WI38 (cell line): ENCODE measurements at regions not wholly inside any gene's neighbourhood (a gene's known extent, or its start where the extent isn't known, plus 50 kb on each side); places are given as distances from the start of the nearest gene placed in this dataset.

Experiments
- H3K4me3 ChIP-seq: 2 replicates; pipeline ENCODE4 v1.5.1; 2011; ENCODE audit warnings: low read depth, mild to moderate bottlenecking, control low read depth, low read length
- TF ChIP-seq, protein P1 (sequence below): IDR thresholded peaks from 2 replicates; pipeline ENCODE4 v1.5.1; 2012; ENCODE audit warnings: low read depth, mild to moderate bottlenecking, control low read depth, low read length

DNA sequence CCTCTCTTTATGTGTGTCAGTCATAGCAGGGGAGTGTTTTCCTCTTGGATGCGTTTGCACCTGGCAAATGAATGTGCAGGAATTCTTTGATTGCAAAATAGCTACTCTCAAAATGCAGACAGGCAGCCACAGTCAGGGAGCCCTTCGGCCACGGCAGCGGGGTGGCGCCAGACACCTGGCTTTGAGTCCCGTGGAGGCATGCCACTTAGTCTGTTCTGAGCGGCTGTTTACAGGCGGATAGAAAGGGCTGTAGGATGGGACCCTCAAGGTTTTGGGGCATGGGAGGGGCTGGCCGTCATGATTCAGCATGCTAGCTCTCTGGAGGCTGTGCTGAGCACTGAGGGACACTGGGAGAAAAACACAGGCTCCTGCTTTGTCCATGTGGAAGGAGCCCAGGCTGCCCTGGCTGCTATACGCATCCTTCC, 117.1 kb downstream of the SLC25A47 start:
- TF ChIP-seq, protein P1, sequence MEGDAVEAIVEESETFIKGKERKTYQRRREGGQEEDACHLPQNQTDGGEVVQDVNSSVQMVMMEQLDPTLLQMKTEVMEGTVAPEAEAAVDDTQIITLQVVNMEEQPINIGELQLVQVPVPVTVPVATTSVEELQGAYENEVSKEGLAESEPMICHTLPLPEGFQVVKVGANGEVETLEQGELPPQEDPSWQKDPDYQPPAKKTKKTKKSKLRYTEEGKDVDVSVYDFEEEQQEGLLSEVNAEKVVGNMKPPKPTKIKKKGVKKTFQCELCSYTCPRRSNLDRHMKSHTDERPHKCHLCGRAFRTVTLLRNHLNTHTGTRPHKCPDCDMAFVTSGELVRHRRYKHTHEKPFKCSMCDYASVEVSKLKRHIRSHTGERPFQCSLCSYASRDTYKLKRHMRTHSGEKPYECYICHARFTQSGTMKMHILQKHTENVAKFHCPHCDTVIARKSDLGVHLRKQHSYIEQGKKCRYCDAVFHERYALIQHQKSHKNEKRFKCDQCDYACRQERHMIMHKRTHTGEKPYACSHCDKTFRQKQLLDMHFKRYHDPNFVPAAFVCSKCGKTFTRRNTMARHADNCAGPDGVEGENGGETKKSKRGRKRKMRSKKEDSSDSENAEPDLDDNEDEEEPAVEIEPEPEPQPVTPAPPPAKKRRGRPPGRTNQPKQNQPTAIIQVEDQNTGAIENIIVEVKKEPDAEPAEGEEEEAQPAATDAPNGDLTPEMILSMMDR: no peak
- H3K4me3 ChIP-seq: no peak overlapping the region

DNA sequence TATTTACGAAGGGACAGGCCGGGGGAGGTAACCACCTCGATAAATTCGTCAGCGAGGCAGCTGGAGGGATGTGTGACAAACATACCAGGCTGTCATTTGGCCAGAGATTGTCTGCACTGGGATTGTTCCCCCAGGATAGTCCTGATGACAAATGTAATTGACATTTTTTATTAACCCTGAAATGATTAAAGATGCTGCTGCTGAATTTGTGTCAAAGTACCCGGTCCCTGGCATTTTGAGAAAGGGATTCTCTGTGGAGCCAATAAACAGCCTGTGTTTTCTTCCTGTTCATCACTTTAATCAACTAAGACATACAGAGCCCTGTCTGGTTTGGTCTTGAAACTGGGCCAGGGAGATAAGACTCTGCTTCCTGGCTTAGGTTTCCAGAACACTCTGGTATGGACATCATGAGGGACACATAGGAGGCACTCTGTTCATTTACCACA, 117.6 kb downstream of the SLC25A47 start:
- TF ChIP-seq, protein P1: no peak
- H3K4me3 ChIP-seq: no peak overlapping the region

DNA sequence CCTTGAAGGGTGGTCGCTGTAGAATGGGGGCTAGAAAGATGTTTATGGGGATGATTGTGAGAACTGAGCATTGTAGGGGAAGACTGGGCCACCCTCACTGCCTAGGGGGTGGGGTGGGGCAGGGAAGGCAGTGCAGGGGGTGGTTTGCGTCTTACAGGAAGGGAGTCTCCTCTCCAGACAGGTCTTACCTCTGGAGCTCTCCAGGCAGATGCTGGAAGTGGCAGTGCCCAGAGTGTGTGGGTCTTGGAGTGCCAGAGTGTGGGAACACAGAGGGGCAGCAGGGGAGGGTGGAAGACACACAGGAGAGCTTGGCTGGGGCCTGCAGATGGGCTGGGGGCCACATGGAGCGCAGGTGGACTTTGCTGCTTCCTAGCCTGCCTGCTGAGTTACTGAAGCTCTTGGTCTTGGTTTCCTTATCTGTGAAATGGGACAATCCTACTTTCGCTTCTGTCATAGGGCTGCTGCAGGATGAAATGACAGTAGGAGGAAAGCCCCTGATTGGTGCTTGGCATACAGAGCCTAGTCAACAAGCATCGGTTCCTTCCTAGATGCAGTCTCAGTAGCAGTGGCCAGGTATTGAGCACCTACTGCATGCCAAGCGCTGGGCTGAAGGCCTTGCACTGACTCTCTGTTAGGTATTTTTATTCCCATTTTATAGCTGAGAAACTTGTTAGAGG, 118.3 kb downstream of the SLC25A47 start:
- TF ChIP-seq, protein P1: no peak
- H3K4me3 ChIP-seq: no peak overlapping the region

DNA sequence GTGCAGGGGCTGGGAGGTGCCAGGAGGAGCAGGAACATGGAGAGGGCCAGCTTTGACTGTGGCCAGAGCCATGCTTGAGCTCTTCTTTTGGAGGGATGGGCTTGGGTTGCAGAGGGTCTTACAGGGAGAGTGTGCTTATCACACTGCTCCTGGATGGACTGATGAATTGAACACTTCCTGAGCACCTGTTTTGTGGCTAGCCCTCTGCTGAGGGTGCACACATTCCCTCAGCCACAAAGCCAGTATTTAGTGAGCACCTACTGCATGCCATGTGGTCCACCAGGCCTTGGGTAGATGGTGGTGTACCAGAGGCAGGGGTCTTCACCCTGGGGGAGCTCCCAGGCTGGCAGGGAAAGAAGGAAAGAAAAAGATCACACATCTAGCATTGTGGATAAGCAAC, 118.9 kb downstream of the SLC25A47 start:
- H3K4me3 ChIP-seq: no peak overlapping the region
- TF ChIP-seq, protein P1: no peak

DNA sequence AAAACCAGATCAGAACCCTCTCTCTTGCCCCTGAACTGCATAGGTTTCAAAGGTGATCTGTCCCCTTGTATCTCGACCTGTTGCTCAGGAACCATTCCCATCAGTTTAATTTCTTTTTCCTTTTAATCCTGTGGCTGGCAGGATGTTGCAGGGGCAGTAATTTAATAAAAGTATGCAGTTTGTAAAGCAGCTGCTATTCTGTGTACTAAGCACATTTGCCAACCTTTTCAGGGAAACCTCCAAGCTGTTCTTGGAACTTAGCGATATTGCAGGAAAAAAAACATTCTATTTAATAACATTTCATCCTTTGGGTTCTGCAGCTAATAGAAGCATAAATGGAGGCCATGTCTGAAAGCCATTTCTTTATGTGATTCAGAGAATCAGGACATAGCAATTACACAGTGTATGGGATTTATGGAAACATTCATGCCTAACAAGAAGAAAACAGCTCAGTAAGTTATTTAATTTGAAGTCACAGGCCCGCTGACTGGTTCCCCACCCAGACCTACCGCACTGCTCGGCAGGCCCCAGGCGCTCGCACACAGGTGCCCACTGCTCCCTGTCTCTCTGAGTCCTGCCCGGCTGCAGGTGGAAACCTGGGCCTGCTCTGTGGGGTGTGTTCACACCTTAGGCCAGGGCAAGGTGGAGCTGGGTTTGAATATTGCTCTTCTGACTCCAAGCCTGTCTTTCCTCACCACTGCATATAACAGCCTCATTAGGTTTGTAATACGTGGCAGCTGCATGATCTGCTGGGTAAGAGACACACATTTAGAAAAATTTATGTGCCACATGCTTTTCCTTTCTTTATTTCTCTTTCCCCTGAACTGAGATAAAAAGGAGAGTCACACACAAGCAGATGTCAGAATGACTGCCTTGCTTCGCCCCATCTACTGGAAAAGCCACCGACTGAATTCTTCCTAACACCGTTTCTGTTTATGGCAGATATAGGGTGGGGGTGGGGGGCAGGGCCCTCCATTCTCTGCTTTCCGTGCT, 119.7 kb downstream of the SLC25A47 start:
- TF ChIP-seq, protein P1: no peak
- H3K4me3 ChIP-seq: no peak overlapping the region

DNA sequence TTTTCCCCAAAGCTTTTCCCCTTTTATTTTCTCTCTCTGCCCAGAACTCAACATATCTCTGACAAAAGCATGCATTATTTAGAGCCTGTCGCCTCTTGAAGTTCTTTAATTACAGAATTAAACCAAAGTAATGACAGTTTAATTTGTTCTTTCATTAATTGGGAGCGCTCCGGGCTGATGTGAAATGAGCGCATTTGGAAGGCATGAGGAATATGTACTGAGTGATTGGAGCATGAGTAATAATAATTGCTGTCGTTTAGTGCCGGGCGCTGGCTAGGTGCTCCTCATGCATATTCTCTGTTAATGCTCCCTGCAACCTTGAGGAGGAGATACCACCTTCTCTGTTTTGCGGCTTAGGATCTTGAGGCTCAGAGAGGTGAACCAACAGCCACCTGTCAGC, 120.5 kb downstream of the SLC25A47 start:
- no peak overlapping the region for H3K4me3 ChIP-seq
- TF ChIP-seq, protein P1: no peak

DNA sequence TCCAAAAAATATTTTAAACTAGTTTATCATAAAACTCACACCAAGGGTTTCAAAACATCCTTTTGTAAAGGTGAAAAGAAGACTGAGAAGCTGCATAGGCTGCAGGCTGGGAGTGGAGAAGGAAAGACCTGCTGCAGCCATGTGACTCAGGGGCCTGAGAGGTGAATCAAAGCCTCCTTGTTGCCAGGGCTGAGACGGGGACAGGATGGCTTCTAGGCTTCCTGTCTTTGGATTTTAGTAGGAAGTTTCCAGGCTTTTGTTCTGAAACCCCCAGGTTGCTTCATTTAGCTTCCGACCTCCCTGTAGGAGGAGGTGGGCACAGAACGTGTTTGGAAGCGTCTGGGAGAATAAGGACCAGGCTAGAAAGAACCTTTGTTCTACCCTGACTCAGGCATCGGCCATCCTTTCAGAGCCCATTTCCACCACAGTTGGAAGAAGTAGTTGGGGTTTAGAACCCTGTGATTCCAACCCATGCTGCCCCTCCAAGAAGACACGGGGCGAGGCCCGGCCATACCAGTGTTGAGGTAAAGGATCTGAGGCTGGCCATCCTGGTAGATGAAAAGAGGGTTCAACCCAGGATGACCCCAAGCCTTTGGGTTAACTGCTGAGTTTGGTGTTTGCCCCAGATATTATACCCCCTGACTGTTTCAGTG, 122.4 kb downstream of the SLC25A47 start:
- TF ChIP-seq, protein P1: no peak
- H3K4me3 ChIP-seq: no peak overlapping the region
